Kidney (tissue), 13 donors: ENCODE measurements at regions not wholly inside any gene's neighbourhood (a gene's known extent, or its start where the extent isn't known, plus 50 kb on each side); places are given as distances from the start of the nearest gene placed in this dataset.

Experiments
- DNase-seq, 5 donors: peaks; one replicate each; pipeline ENCODE4 v3.0.0-alpha.2; 2013 to 2020
- FAIRE-seq: peaks from 2 replicates; lab custom pipeline; 2012; peaks lifted over from hg19 to GRCh38; lab: Jason Lieb, UNC
- H3K27ac ChIP-seq, 2 donors: one replicate each; pipeline ENCODE4 v1.7.0; 2013; ENCODE audit warnings: low read depth in 2 of 2, low read length in 2 of 2, inconsistent platforms in 1 of 2
- H3K27me3 ChIP-seq: one replicate; pipeline ENCODE4 v1.7.1; 2013; ENCODE audit warnings: low read length, inconsistent platforms; ENCODE audit not compliant: control insufficient read depth, insufficient read depth
- H3K36me3 ChIP-seq, 3 donors: one replicate each; pipeline versions ENCODE4 v1.7.0 to v1.7.1; 2013; ENCODE audit warnings: low read length in 3 of 3, control low read depth in 1 of 3, inconsistent platforms in 1 of 3; ENCODE audit not compliant: insufficient read depth in 3 of 3, control insufficient read depth in 2 of 3
- H3K4me1 ChIP-seq, 3 donors: one replicate each; pipeline versions ENCODE4 v1.7.0 to v1.7.1; 2013; ENCODE audit warnings: low read length in 3 of 3, inconsistent platforms in 1 of 3, low read depth in 1 of 3; ENCODE audit not compliant: control insufficient read depth in 2 of 3, insufficient read depth in 2 of 3
- H3K4me3 ChIP-seq, 3 donors: one replicate each; pipeline versions ENCODE4 v1.7.0 to v1.8.1; 2013; ENCODE audit warnings: low read length in 3 of 3, control low read depth in 1 of 3, inconsistent platforms in 1 of 3
- H3K9ac ChIP-seq, 3 donors: one replicate each; pipeline versions ENCODE4 v1.7.0 to v1.7.1; 2013; ENCODE audit warnings: low read length in 3 of 3, control low read depth in 1 of 3, inconsistent platforms in 1 of 3
- H3K9me3 ChIP-seq, 3 donors: one replicate each; pipeline versions ENCODE4 v1.7.0 to v1.7.1; 2013; ENCODE audit warnings: low read length in 3 of 3, control low read depth in 1 of 3, inconsistent platforms in 1 of 3; ENCODE audit not compliant: control insufficient read depth in 2 of 3, insufficient read depth in 1 of 3
- intact Hi-C: fragments of 100-400 bp; cut with DNase I; formaldehyde crosslinking; loops from one replicate; pipeline ENCODE4 v1.11.1; 2022
- TF ChIP-seq, protein P1 (sequence below): IDR thresholded peaks from 3 replicates; pipeline ENCODE4 v1.5.1; 2012; ENCODE audit warnings: mild to moderate bottlenecking, moderate library complexity, borderline replicate concordance; ENCODE audit not compliant: insufficient read depth; ENCODE audit errors: extremely low read depth
- donor health status: control.
- donor health status: control.
- donor health status: control.
- donor health status: control.
- donor health status: control.
- donor health status: DM: yes; HTN: yes; CAD: no.
- donor health status: Normal renal cell carcinoma (clear cell type).

DNA sequence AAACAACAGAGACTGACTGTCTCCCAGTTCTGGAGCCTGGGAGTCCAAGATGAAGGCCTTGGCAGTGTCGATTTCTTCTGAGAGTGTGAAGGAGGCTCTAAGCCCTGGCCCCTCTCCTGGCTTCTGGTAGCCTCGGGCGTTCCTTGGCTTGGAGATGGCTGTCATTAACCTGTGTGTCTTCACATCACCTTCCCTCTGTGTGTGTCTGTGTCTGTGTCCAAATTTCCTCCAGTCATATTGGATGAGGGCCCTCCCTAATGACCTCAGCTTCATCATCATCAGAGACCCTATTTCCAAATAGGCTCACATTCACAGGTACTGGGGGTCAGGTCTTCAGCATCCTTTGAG, 138.3 kb downstream of the TOMM20 start:
- Histone ChIP-seq H3K9me3 (no peaks in the 10 kb centered on the region), H3K27ac (no peak overlapping the region), H3K4me3 (no peak overlapping the region), H3K36me3 (no peaks in the 10 kb centered on the region), H3K9ac (no peak overlapping the region), H3K4me1 (peaks cover 14 to 26% (median 26%) of the 10 kb centered on the region in 3 donors), H3K27me3 (no peaks in the 10 kb centered on the region)
- TF ChIP-seq, protein P1, sequence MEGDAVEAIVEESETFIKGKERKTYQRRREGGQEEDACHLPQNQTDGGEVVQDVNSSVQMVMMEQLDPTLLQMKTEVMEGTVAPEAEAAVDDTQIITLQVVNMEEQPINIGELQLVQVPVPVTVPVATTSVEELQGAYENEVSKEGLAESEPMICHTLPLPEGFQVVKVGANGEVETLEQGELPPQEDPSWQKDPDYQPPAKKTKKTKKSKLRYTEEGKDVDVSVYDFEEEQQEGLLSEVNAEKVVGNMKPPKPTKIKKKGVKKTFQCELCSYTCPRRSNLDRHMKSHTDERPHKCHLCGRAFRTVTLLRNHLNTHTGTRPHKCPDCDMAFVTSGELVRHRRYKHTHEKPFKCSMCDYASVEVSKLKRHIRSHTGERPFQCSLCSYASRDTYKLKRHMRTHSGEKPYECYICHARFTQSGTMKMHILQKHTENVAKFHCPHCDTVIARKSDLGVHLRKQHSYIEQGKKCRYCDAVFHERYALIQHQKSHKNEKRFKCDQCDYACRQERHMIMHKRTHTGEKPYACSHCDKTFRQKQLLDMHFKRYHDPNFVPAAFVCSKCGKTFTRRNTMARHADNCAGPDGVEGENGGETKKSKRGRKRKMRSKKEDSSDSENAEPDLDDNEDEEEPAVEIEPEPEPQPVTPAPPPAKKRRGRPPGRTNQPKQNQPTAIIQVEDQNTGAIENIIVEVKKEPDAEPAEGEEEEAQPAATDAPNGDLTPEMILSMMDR = no peak
- intact Hi-C loops = no loop called here
- DNase-seq = no peak
- FAIRE-seq = no peak

DNA sequence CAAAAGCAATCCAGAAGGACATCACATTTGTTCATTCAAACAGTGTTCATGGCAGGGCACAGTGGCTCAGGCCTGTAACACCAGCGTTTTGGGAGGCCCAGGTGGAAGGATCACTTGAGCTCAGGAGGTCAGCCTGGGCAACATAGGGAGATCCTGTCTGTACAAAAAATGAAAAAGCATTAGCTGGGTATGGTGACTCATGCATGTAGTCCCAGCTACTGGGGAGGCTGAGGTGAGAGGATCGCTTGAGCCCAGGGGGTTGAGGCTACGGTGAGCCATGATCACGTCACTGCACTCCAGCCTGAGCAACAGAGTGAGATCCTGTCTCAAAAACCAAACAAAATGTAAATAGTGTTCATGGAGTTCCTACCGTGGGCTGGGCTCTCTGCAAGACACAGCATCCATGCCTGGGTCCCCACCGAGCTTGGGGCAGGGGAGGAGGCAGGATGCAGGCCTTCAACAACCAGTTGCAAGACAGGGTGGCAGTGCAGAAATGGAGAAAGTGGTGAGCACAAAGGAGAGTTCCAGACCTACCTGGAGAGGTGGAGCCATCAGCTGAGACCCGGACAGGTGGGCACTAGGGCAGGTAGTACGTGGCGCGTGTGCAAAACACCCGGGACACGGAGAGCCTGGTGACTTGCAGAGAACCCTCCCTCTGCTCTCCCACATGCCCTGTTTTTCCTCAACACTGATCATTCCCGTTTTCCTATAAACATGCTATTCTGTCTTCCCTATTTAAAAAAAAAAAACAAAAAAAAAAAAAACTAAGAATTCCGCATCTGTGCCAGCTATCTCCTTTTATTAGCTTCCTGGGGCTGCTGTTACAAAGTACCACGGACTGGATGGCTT, 138.9 kb downstream of the TOMM20 start:
- FAIRE-seq = no peak
- no peaks in the 10 kb centered on the region for H3K9me3 ChIP-seq
- peaks cover 14 to 32% (median 32%) of the 10 kb centered on the region in 3 donors for H3K4me1 ChIP-seq
- H3K27ac ChIP-seq = peak overlapping the region; percentile 43 to 68
- TF ChIP-seq, protein P1 = no peak
- DNase-seq = no peak
- no peak overlapping the region for H3K4me3 ChIP-seq
- no peaks in the 10 kb centered on the region for H3K27me3 ChIP-seq
- no peak overlapping the region for H3K9ac ChIP-seq
- H3K36me3 ChIP-seq = no peaks in the 10 kb centered on the region
- intact Hi-C loops = loop anchor here (10.0 kb wide), 1 partner anchor 375 kb away; the partner anchor contains the start of gene IRF2BP2

DNA sequence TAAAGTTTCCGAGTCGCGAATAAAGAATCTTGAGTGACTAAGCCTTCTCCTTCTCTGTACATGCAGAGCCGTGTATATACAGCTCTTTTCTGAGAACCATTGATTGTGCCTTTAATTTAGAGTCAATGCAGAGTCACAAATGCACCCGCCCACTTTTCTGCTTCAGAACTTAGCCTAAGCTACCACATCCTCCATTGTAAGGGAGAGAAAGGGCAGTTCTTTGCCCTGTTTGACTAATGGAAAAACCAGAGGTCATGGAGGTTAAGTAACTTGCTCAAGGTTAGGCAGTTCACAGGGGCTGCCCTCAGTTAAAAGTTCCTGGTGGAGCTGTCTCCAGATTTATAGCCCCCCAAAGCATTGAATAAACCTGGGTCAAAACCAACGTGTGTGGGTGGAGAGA, 139.6 kb downstream of the TOMM20 start:
- intact Hi-C loops = loop anchor here (10.0 kb wide), 1 partner anchor 374 kb away; the partner anchor contains the start of gene IRF2BP2
- Histone ChIP-seq H3K9me3 (no peaks in the 10 kb centered on the region), H3K4me3 (no peak overlapping the region), H3K4me1 (peaks cover 14 to 39% (median 38%) of the 10 kb centered on the region in 3 donors), H3K27me3 (no peaks in the 10 kb centered on the region), H3K27ac (peak overlapping the region; percentile 43 to 68), H3K36me3 (no peaks in the 10 kb centered on the region), H3K9ac (no peak overlapping the region)
- TF ChIP-seq, protein P1 = no peak
- no peak for DNase-seq
- FAIRE-seq = no peak
